Stomach smooth muscle (tissue), 2 donors: ENCODE measurements at regions not wholly inside any gene's neighbourhood (a gene's known extent, or its start where the extent isn't known, plus 50 kb on each side); places are given as distances from the start of the nearest gene placed in this dataset.

Experiments
- H3K27ac ChIP-seq: one replicate; pipeline ENCODE4 v1.7.0; 2013; ENCODE audit warnings: mild to moderate bottlenecking, low read length, inconsistent platforms
- H3K27me3 ChIP-seq, 2 donors: one replicate each; pipeline ENCODE4 v1.7.0; 2013; ENCODE audit warnings: low read length in 2 of 2; ENCODE audit not compliant: insufficient read depth in 2 of 2, control insufficient read depth in 1 of 2
- H3K36me3 ChIP-seq, 2 donors: one replicate each; pipeline ENCODE4 v1.7.0; 2013; ENCODE audit warnings: low read length in 2 of 2; ENCODE audit not compliant: control insufficient read depth in 2 of 2, insufficient read depth in 2 of 2
- H3K4me1 ChIP-seq: one replicate; pipeline ENCODE4 v1.7.0; 2013; ENCODE audit warnings: low read length; ENCODE audit not compliant: control insufficient read depth, insufficient read depth
- H3K4me3 ChIP-seq, 2 donors: one replicate each; pipeline ENCODE4 v1.7.0; 2013; ENCODE audit warnings: low read length in 2 of 2
- H3K9ac ChIP-seq, 2 donors: one replicate each; pipeline ENCODE4 v1.7.0; 2013; ENCODE audit warnings: low read length in 2 of 2, mild to moderate bottlenecking in 1 of 2
- H3K9me3 ChIP-seq, 2 donors: one replicate each; pipeline ENCODE4 v1.7.0; 2013; ENCODE audit warnings: low read length in 2 of 2; ENCODE audit not compliant: control insufficient read depth in 2 of 2
- donor health status: healthy.
- donor health status: Pancreatic carcinoma.

GRCh38 chr6:122050242-122050755 is 349.2 kb upstream of the HSF2 start:
- no peak overlapping the region for H3K4me3 ChIP-seq
- no peaks in the 10 kb centered on the region for H3K27me3 ChIP-seq
- no peak overlapping the region for H3K27ac ChIP-seq
- H3K4me1 ChIP-seq: peaks cover 15% of the 10 kb centered on the region
- no peaks in the 10 kb centered on the region for H3K9me3 ChIP-seq
- no peak overlapping the region for H3K9ac ChIP-seq
- H3K36me3 ChIP-seq: no peaks in the 10 kb centered on the region

- Histone ChIP-seq H3K4me1 (peaks cover 15% of the 10 kb centered on the region), H3K36me3 (no peaks in the 10 kb centered on the region)
Observed at GRCh38 chr6:122052346-122052900, 347.0 kb upstream of the HSF2 start.

GRCh38 chr6:122059918-122060317 is 339.5 kb upstream of the HSF2 start:
- no peaks in the 10 kb centered on the region for H3K36me3 ChIP-seq
- H3K4me3 ChIP-seq: peak overlapping the region in 1 of 2 donors; percentile 23
- no peaks in the 10 kb centered on the region for H3K9me3 ChIP-seq
- H3K27me3 ChIP-seq: no peaks in the 10 kb centered on the region
- no peak overlapping the region for H3K9ac ChIP-seq
- peaks cover 4% of the 10 kb centered on the region for H3K4me1 ChIP-seq
- H3K27ac ChIP-seq: no peak overlapping the region

More at GRCh38 chr6:122052346-122052900, 347.0 kb upstream of the HSF2 start:
- H3K9ac ChIP-seq: no peak overlapping the region
- H3K9me3 ChIP-seq: no peaks in the 10 kb centered on the region
- peak overlapping the region; percentile 64 for H3K27ac ChIP-seq
- no peaks in the 10 kb centered on the region for H3K27me3 ChIP-seq
- no peak overlapping the region for H3K4me3 ChIP-seq

GRCh38 chr6:122061855-122062254 is 337.6 kb upstream of the HSF2 start:
- H3K9ac ChIP-seq: no peak overlapping the region

GRCh38 chr6:122063076-122063475 is 336.4 kb upstream of the HSF2 start:
- Histone ChIP-seq H3K4me1 (no peaks in the 10 kb centered on the region), H3K27ac (peak overlapping the region; percentile 2), H3K9ac (peak overlapping the region in 1 of 2 donors; percentile 22), H3K9me3 (no peaks in the 10 kb centered on the region), H3K36me3 (no peaks in the 10 kb centered on the region), H3K4me3 (peak overlapping the region in 1 of 2 donors; percentile 53), H3K27me3 (no peaks in the 10 kb centered on the region)

More at GRCh38 chr6:122061855-122062254, 337.6 kb upstream of the HSF2 start:
- Histone ChIP-seq H3K9me3 (no peaks in the 10 kb centered on the region), H3K4me3 (no peak overlapping the region), H3K36me3 (no peaks in the 10 kb centered on the region), H3K4me1 (no peaks in the 10 kb centered on the region), H3K27me3 (no peaks in the 10 kb centered on the region), H3K27ac (no peak overlapping the region)

GRCh38 chr6:122063761-122064160 is 335.7 kb upstream of the HSF2 start:
- no peaks in the 10 kb centered on the region for H3K9me3 ChIP-seq
- H3K9ac ChIP-seq: no peak overlapping the region
- H3K4me1 ChIP-seq: no peaks in the 10 kb centered on the region
- H3K4me3 ChIP-seq: no peak overlapping the region
- no peak overlapping the region for H3K27ac ChIP-seq
- H3K27me3 ChIP-seq: no peaks in the 10 kb centered on the region
- no peaks in the 10 kb centered on the region for H3K36me3 ChIP-seq

GRCh38 chr6:122066200-122066599 is 333.3 kb upstream of the HSF2 start:
- Histone ChIP-seq H3K27me3 (no peaks in the 10 kb centered on the region), H3K4me3 (no peak overlapping the region), H3K9ac (no peak overlapping the region), H3K36me3 (no peaks in the 10 kb centered on the region), H3K9me3 (no peaks in the 10 kb centered on the region), H3K4me1 (no peaks in the 10 kb centered on the region), H3K27ac (no peak overlapping the region)

- Histone ChIP-seq H3K27me3 (no peaks in the 10 kb centered on the region), H3K9ac (no peak overlapping the region), H3K4me1 (no peaks in the 10 kb centered on the region), H3K9me3 (no peaks in the 10 kb centered on the region), H3K36me3 (no peaks in the 10 kb centered on the region), H3K4me3 (no peak overlapping the region), H3K27ac (no peak overlapping the region)
Observed at GRCh38 chr6:122068291-122068769, 331.1 kb upstream of the HSF2 start.

- H3K27ac ChIP-seq: no peak overlapping the region
- H3K27me3 ChIP-seq: no peaks in the 10 kb centered on the region
- H3K9me3 ChIP-seq: no peaks in the 10 kb centered on the region
- no peaks in the 10 kb centered on the region for H3K4me1 ChIP-seq
- no peak overlapping the region for H3K4me3 ChIP-seq
- no peak overlapping the region for H3K9ac ChIP-seq
- H3K36me3 ChIP-seq: no peaks in the 10 kb centered on the region
Observed at GRCh38 chr6:122069932-122070331, 329.5 kb upstream of the HSF2 start.

GRCh38 chr6:122072014-122072647 is 327.3 kb upstream of the HSF2 start:
- no peak overlapping the region for H3K27ac ChIP-seq
- no peaks in the 10 kb centered on the region for H3K27me3 ChIP-seq
- no peaks in the 10 kb centered on the region for H3K9me3 ChIP-seq
- H3K36me3 ChIP-seq: no peaks in the 10 kb centered on the region
- no peak overlapping the region for H3K9ac ChIP-seq
- no peak overlapping the region for H3K4me3 ChIP-seq
- no peaks in the 10 kb centered on the region for H3K4me1 ChIP-seq
